ENCODE measurements at regions not wholly inside any gene's neighbourhood (a gene's known extent, or its start where the extent isn't known, plus 50 kb on each side); places are given as distances from the start of the nearest gene placed in this dataset.

DNA sequence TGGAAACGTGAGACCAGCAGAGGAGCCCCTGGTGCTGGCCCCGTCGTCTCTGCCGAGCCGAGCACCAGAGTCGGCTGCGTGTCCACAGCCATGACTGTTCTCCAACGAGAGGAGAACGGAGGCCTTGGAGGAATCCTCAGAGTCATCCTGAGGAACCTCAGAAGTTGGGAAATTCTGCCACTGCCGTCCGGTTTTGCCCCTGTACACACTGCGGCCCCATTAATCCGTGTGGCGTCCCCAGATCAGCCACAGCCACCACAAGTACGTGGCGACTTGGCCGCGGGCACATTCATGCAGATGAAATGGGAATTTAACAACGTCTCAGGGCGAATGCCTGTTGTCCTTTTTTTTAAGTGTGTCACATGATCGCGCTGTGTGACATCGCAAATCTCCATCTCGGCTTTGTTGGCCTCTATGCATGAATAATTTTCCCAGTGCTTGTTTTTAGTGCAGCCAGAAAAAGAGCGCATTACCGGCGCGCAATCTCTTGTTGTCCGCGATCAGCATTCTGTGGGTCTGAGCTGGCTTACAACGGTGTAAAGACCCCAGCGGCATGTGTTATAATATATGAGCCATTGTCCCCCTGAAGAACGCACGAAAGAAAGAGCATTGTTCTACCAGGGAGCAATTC is 323.0 kb upstream of the IRX4 start:
- Histone ChIP-seq H3K9ac (replicated peaks; ENCODE audit: extremely low read depth, insufficient read depth, low read length) (no peak overlapping the region), H2AFZ (ENCODE audit: low read depth, low read length) (no peak overlapping the region), H3K4me1 (ENCODE audit: control insufficient read depth, extremely low read depth, insufficient read depth, low read length) (no peaks in the 10 kb centered on the region), H3K27me3 (ENCODE audit: control insufficient read depth in 2 of 2, insufficient read depth in 2 of 2, low read length in 2 of 2) (no peaks in the 10 kb centered on the region), H3K36me3 (ENCODE audit: control insufficient read depth in 2 of 2, extremely low read depth in 1 of 2, insufficient read depth in 2 of 2, low read length in 2 of 2) (no peaks in the 10 kb centered on the region), H3K4me2 (ENCODE audit: insufficient read depth, low read length) (no peak overlapping the region), H3K4me3 (replicated peaks in 1 of 3; ENCODE audit: insufficient read depth in 1 of 3, low read depth in 1 of 3, low read length in 3 of 3) (no peak overlapping the region), H3K27ac (ENCODE audit: insufficient read depth, low read depth, low read length) (no peak overlapping the region), H3K9me1 (replicated peaks; ENCODE audit: control insufficient read depth, extremely low read depth, insufficient read depth, low read length) (no peaks in the 10 kb centered on the region), H3K79me2 (ENCODE audit: control insufficient read depth, insufficient read depth, low read length) (no peaks in the 10 kb centered on the region), H4K20me1 (replicated peaks; ENCODE audit: control insufficient read depth, extremely low read depth, insufficient read depth, low read length) (no peaks in the 10 kb centered on the region), H3K9me3 (replicated peaks; ENCODE audit: control insufficient read depth, insufficient read depth, low read length) (peaks cover 7% of the 10 kb centered on the region)
- DNase-seq (ENCODE audit: low read depth, low spot score) (no peak), FAIRE-seq (no peak)
- ChIA-PET POLR2A (no interaction called here), CTCF (no interaction called here)
- intact Hi-C loops (cut with micrococcal nuclease) (no loop called here), dilution Hi-C loops (cut with MboI; ENCODE audit: extremely low pct_ligation_motif_present, low sequenced_read_pairs) (no loop called here)
- no TSS peak for BruUV-seq (replicated peaks)
- TF ChIP-seq EZH2 (IDR thresholded peaks at IDR 0.05; ENCODE audit: borderline replicate concordance, low read depth, low read length, severe bottlenecking) (no peak), POLR2A (IDR thresholded peaks at IDR 0.05; ENCODE audit: low read depth, low read length) (no peak), GATA2 (IDR thresholded peaks at IDR 0.05; ENCODE audit: insufficient read depth, insufficient read length, low read depth, low read length) (no peak), JUN (IDR thresholded peaks at IDR 0.05; ENCODE audit: borderline replicate concordance, insufficient read depth, insufficient read length, low read depth) (no peak), POLR2AphosphoS5 (IDR thresholded peaks at IDR 0.05; ENCODE audit: insufficient read depth, low read depth, low read length) (no peak), FOS (IDR thresholded peaks at IDR 0.05; ENCODE audit: borderline replicate concordance, insufficient read depth, low read length) (no peak), MYC (IDR thresholded peaks at IDR 0.05; ENCODE audit: low read depth, low read length) (no peak)
- TF ChIP-seq, protein P1, sequence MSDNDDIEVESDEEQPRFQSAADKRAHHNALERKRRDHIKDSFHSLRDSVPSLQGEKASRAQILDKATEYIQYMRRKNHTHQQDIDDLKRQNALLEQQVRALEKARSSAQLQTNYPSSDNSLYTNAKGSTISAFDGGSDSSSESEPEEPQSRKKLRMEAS (IDR thresholded peaks at IDR 0.05; ENCODE audit: insufficient read depth, insufficient read length), result no peak
- TF ChIP-seq, protein P2, sequence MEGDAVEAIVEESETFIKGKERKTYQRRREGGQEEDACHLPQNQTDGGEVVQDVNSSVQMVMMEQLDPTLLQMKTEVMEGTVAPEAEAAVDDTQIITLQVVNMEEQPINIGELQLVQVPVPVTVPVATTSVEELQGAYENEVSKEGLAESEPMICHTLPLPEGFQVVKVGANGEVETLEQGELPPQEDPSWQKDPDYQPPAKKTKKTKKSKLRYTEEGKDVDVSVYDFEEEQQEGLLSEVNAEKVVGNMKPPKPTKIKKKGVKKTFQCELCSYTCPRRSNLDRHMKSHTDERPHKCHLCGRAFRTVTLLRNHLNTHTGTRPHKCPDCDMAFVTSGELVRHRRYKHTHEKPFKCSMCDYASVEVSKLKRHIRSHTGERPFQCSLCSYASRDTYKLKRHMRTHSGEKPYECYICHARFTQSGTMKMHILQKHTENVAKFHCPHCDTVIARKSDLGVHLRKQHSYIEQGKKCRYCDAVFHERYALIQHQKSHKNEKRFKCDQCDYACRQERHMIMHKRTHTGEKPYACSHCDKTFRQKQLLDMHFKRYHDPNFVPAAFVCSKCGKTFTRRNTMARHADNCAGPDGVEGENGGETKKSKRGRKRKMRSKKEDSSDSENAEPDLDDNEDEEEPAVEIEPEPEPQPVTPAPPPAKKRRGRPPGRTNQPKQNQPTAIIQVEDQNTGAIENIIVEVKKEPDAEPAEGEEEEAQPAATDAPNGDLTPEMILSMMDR (IDR thresholded peaks at IDR 0.05; ENCODE audit: extremely low read depth in 1 of 2, insufficient read depth in 1 of 2, low read depth in 1 of 2, low read length in 2 of 2), result no peak

Measured in endothelial cell of umbilical vein (primary cell).